SU-DHL-6 (cell line): ENCODE measurements at regions not wholly inside any gene's neighbourhood (a gene's known extent, or its start where the extent isn't known, plus 50 kb on each side); places are given as distances from the start of the nearest gene placed in this dataset.

ENCODE experiments used
- H2AFZ ChIP-seq: fragments of 200-600 bp; sonication (generic); 2 replicates; pipeline ENCODE4 v1.6.1; 2014; ENCODE audit warnings: low read depth, mild to moderate bottlenecking, moderate library complexity, mixed read lengths, antibody characterized with exemption, low read length; ENCODE audit not compliant: severe bottlenecking
- H3F3A ChIP-seq: fragments of 200-600 bp; shearing (Covaris generic); 2 replicates; pipeline ENCODE4 v1.6.0; 2016; ENCODE audit warnings: antibody characterized with exemption, mild to moderate bottlenecking; ENCODE audit not compliant: insufficient read depth
- H3K27ac ChIP-seq: fragments of 200-600 bp; sonication (generic); 2 replicates; pipeline ENCODE4 v1.5.1; 2016; ENCODE audit warnings: low read depth, mild to moderate bottlenecking, low read length, moderate library complexity, mixed read lengths
- H3K27me3 ChIP-seq: fragments of 200-600 bp; sonication (generic), shearing (Covaris generic); 2 replicates; pipeline ENCODE4 v1.6.0; 2014; ENCODE audit warnings: mild to moderate bottlenecking, low read length
- H3K36me3 ChIP-seq: fragments of 200-600 bp; sonication (generic); 2 replicates; pipeline ENCODE4 v1.6.1; 2014; ENCODE audit warnings: mild to moderate bottlenecking, low read length, mixed read lengths
- H3K4me2 ChIP-seq: fragments of 300-600, 200-600 bp; shearing (Covaris generic), sonication (generic); 2 replicates; pipeline ENCODE4 v1.6.0; 2014; ENCODE audit warnings: low read length, low read depth, mild to moderate bottlenecking; ENCODE audit not compliant: poor library complexity, severe bottlenecking
- H3K4me3 ChIP-seq: fragments of 200-600 bp; sonication (generic); 2 replicates; pipeline ENCODE4 v1.5.1; 2014; ENCODE audit warnings: antibody characterized with exemption, low read length, mild to moderate bottlenecking, mixed read lengths; ENCODE audit not compliant: insufficient read depth, poor library complexity, severe bottlenecking
- H3K79me2 ChIP-seq: fragments of 200-600 bp; sonication (generic); 2 replicates; pipeline ENCODE4 v1.6.1; 2014; ENCODE audit warnings: mild to moderate bottlenecking, low read length, moderate library complexity; ENCODE audit not compliant: insufficient read depth
- H3K9ac ChIP-seq: fragments of 200-600 bp; sonication (generic); 2 replicates; pipeline ENCODE4 v1.7.0; 2014; ENCODE audit warnings: mild to moderate bottlenecking, low read length
- H3K9me2 ChIP-seq: fragments of 200-600 bp; sonication (generic); replicated peaks from 2 replicates; pipeline ENCODE4 v1.6.1; 2014; ENCODE audit warnings: low read length; ENCODE audit not compliant: insufficient read depth
- H3K9me3 ChIP-seq: fragments of 200-600 bp; sonication (generic); 2 replicates; pipeline ENCODE4 v1.6.1; 2014; ENCODE audit warnings: low read length, mixed read lengths; ENCODE audit not compliant: insufficient read depth
- H4K20me1 ChIP-seq: fragments of 200-600 bp; sonication (generic); 2 replicates; pipeline ENCODE4 v1.6.1; 2014; ENCODE audit warnings: low read depth, mild to moderate bottlenecking, antibody characterized with exemption, low read length, moderate library complexity, mixed read lengths
- CTCF ChIP-seq: fragments of 200-600 bp; sonication (generic); IDR thresholded peaks from one replicate; pipeline ENCODE4 v1.5.1; 2017; ENCODE audit warnings: antibody characterized with exemption, mild to moderate bottlenecking, low read length, moderate library complexity; ENCODE audit not compliant: insufficient read depth, poor library complexity, severe bottlenecking
- EZH2phosphoT487 ChIP-seq: fragments of 200-600 bp; sonication (generic), shearing (Covaris generic); conservative IDR thresholded peaks from 2 replicates; pipeline ENCODE4 v1.6.1; 2018; ENCODE audit warnings: mild to moderate bottlenecking, antibody characterized with exemption, low read length, moderate library complexity, mixed read lengths

DNA sequence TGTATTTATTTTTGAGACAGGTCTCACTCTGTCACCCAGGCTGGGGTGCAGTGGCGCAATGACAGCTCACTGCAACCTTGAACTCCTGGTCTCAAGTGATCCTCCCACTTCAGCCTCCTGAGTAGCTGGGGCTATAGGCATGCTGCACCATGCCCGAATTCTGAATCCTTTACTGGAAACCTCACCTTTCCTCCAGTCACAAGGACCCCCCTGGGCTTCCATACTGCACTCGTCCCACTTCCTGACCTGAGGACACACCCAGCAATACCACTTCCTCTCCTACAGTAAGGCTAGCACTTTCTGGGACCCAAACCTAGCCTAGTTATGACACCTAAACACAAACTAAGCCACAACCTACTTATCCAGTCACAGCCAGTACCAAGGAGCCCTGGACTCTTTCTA lies 68.2 kb downstream of the FAM217A start:
- Histone ChIP-seq H3K79me2 (peaks cover 48% of the 10 kb centered on the region), H3K9me2 (no peaks in the 10 kb centered on the region), H4K20me1 (peaks cover 14% of the 10 kb centered on the region; the same call in 1 of the 2 replicates), H3K4me3 (no peak overlapping the region), H3K36me3 (peaks cover 5% of the 10 kb centered on the region), H3K4me2 (no peak overlapping the region), H3K9me3 (no peaks in the 10 kb centered on the region), H3K27ac (no peak overlapping the region), H3F3A (peaks cover 18% of the 10 kb centered on the region; the same call in 1 of the 2 replicates), H3K27me3 (no peaks in the 10 kb centered on the region), H2AFZ (no peak overlapping the region), H3K9ac (no peak overlapping the region)
- TF ChIP-seq CTCF, result no peak
- TF ChIP-seq EZH2phosphoT487, result no peak

DNA sequence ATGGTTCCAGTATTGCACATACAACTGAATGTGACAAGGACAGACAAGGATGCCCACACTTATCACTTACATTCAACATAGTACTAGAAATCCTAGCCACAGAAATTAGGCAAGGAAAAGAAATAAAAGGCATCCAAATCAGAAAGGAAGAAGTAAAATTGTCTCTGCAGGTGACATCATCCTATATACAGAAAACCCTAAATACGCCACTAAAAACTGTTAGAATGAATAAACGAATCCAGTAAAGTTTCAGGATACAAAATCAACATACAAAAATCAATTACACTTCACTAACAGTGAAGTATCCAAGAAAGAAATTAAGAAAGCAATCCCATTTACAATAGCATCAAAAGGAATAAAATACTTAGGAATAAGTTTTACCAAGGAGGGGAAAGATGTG lies 66.1 kb downstream of the FAM217A start:
- peaks cover 9% of the 10 kb centered on the region; the same call in 1 of the 2 replicates for H4K20me1 ChIP-seq
- H3K36me3 ChIP-seq, result peaks cover 5% of the 10 kb centered on the region
- H3K4me3 ChIP-seq, result no peak overlapping the region
- peaks cover 21% of the 10 kb centered on the region for H3F3A ChIP-seq
- H3K9ac ChIP-seq, result no peak overlapping the region
- peaks cover 66% of the 10 kb centered on the region for H3K79me2 ChIP-seq
- no peaks in the 10 kb centered on the region for H3K9me2 ChIP-seq
- H3K27ac ChIP-seq, result no peak overlapping the region
- TF ChIP-seq CTCF, result no peak
- TF ChIP-seq EZH2phosphoT487, result no peak
- no peaks in the 10 kb centered on the region for H3K9me3 ChIP-seq
- H3K27me3 ChIP-seq, result no peaks in the 10 kb centered on the region
- H2AFZ ChIP-seq, result no peak overlapping the region
- no peak overlapping the region for H3K4me2 ChIP-seq

DNA sequence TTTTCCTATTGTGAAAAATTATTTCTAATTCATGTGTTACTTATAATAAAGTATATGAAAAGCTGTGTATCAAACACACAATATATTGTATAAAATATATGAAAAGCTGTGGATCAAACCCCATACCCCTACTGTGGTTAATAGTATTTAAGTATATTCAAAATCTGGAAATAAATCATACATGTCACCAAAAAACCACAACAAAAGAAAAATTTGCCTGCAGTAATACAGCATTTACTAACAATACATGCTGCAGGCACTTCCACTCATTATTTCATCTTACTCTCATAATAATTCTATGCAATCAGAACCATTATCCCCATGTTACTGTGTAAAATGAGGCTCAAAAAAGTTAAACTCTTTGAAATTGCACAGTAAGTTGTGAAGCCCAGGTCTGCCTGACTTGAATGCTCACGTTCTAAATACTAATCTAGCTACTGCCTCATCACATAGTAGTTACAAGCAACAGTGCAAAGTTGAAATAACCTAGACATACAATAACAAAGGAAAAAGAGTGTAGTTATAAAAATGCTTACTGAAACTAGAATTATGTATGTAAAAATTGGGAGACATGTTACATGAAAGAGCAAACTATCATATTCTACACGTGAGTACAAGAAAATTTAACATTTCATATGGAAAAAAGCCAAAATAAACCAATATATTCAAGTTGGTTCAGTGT lies 61.7 kb downstream of the FAM217A start:
- Histone ChIP-seq H3K36me3 (peaks cover 5% of the 10 kb centered on the region), H3K27me3 (no peaks in the 10 kb centered on the region), H3K27ac (peak overlapping the region; percentile 89), H3K9ac (peak overlapping the region; percentile 76), H3K4me3 (peak overlapping the region; percentile 64), H2AFZ (peak overlapping the region; percentile 52), H4K20me1 (no peaks in the 10 kb centered on the region; the same call in 1 of the 2 replicates), H3K4me2 (peak overlapping the region; percentile 78), H3K79me2 (peaks cover 66% of the 10 kb centered on the region), H3F3A (peaks cover 30% of the 10 kb centered on the region), H3K9me2 (no peaks in the 10 kb centered on the region), H3K9me3 (no peaks in the 10 kb centered on the region)
- TF ChIP-seq CTCF (no peak), EZH2phosphoT487 (no peak)
